K562 (cell line): ENCODE measurements at regions not wholly inside any gene's neighbourhood (a gene's known extent, or its start where the extent isn't known, plus 50 kb on each side); places are given as distances from the start of the nearest gene placed in this dataset.

Experiments used
- ATAC-seq: fragments of 200-7000 bp; cut with Tn5 transposase; 3 replicates; pipeline ENCODE4 v1.9.1; 2020; ENCODE audit warnings: moderate library complexity
- BruUV-seq: library from RNA; stranded (reverse); fragments of 400-500 nt; replicated peaks from 2 replicates; lab custom pipeline; 2021; lab: Mats Ljungman, UMichigan
- CTCF ChIA-PET: fragments of 300-600 bp; formaldehyde crosslinking; extraction: SDS; loops from one replicate; lab custom pipeline; 2021; ENCODE audit warnings: low intra/inter-chr PET ratio; lab: Yijun Ruan, JAX
- POLR2A ChIA-PET: fragments of 300-600, 350-650 bp; sonication (Branson Sonifier 250); formaldehyde crosslinking; extraction: SDS; loops from one replicate; lab custom pipeline; 2021; ENCODE audit warnings: antibody characterized with exemption, inconsistent platforms; lab: Yijun Ruan, JAX
- DNase-seq, 4 experiments: peaks; one replicate each; pipeline versions ENCODE4 v3.0.0 to v3.0.0-alpha.2; 2011 to 2018; ENCODE audit warnings: low spot score in 3 of 4, mixed read lengths in 3 of 4; ENCODE audit errors: extremely low read depth in 1 of 4
- FAIRE-seq: peaks from 2 replicates; lab custom pipeline; 2011; peaks lifted over from hg19 to GRCh38; lab: Jason Lieb, UNC
- H2AFZ ChIP-seq: 2 replicates; pipeline ENCODE4 v1.6.0; 2011; ENCODE audit warnings: low read depth, low read length, control low read depth, inconsistent platforms
- H3K27ac ChIP-seq: fragments of 200-600 bp; 3 replicates; pipeline ENCODE4 v1.8.0; 2011; ENCODE audit warnings: low read depth, mild to moderate bottlenecking, control low read depth, inconsistent platforms, low read length, moderate library complexity, mixed read lengths; ENCODE audit errors: extremely low read depth
- H3K27me3 ChIP-seq, 2 experiments: fragments of 300-600 bp in 1 of 2; 2 replicates in 1 of 2; 3 replicates in 1 of 2; pipeline versions ENCODE4 v1.6.0 to v1.8.0; 2011; ENCODE audit warnings: inconsistent platforms in 2 of 2, low read length in 2 of 2, mild to moderate bottlenecking in 1 of 2, mixed read lengths in 1 of 2, moderate library complexity in 1 of 2; ENCODE audit not compliant: control insufficient read depth in 2 of 2, insufficient read depth in 2 of 2
- H3K36me3 ChIP-seq: fragments of 300-600 bp; 3 replicates; pipeline ENCODE4 v1.8.0; 2011; ENCODE audit warnings: mild to moderate bottlenecking, low read length, inconsistent platforms; ENCODE audit not compliant: control insufficient read depth, insufficient read depth
- H3K4me1 ChIP-seq, 2 experiments: fragments of 200-600 bp in 1 of 2; replicated peaks in 1 of 2; 2 replicates in 1 of 2; 3 replicates in 1 of 2; pipeline versions ENCODE4 v1.5.1 to v1.8.0; 2011; ENCODE audit warnings: inconsistent platforms in 2 of 2, low read length in 2 of 2, mild to moderate bottlenecking in 1 of 2, mixed read lengths in 1 of 2, moderate library complexity in 1 of 2; ENCODE audit not compliant: control insufficient read depth in 2 of 2, insufficient read depth in 2 of 2
- H3K4me2 ChIP-seq: 2 replicates; pipeline ENCODE4 v1.6.1; 2011; ENCODE audit warnings: low read length, control low read depth, inconsistent platforms, mixed read lengths; ENCODE audit not compliant: insufficient read depth
- H3K4me3 ChIP-seq: fragments of 200-600 bp; sonication (generic), shearing (Covaris generic); 2 replicates; pipeline ENCODE4 v1.5.1; 2016; ENCODE audit warnings: control low read depth, inconsistent platforms
- H3K79me2 ChIP-seq: fragments of 200-600 bp; 3 replicates; pipeline ENCODE4 v1.8.0; 2011; ENCODE audit warnings: low read length, inconsistent platforms; ENCODE audit not compliant: control insufficient read depth, insufficient read depth
- H3K9ac ChIP-seq, 2 experiments: 2 replicates each; pipeline versions ENCODE4 v1.6.0 to v1.6.1; 2011; ENCODE audit warnings: low read depth in 2 of 2, low read length in 2 of 2, control low read depth in 1 of 2, inconsistent platforms in 1 of 2, mild to moderate bottlenecking in 1 of 2, mixed read lengths in 1 of 2; ENCODE audit not compliant: insufficient read depth in 1 of 2
- H3K9me1 ChIP-seq: one replicate; pipeline ENCODE4 v1.6.0; 2011; ENCODE audit warnings: inconsistent platforms, mild to moderate bottlenecking, low read length, moderate library complexity; ENCODE audit not compliant: control insufficient read depth, insufficient read depth
- H3K9me3 ChIP-seq: replicated peaks from 2 replicates; pipeline ENCODE4 v1.5.1; 2011; ENCODE audit warnings: low read depth, low read length, inconsistent platforms; ENCODE audit not compliant: control insufficient read depth, insufficient read depth
- H4K20me1 ChIP-seq: replicated peaks from 2 replicates; pipeline ENCODE4 v1.6.1; 2011; ENCODE audit warnings: low read length, inconsistent platforms, mixed read lengths; ENCODE audit not compliant: control insufficient read depth, insufficient read depth
- BRD9 ChIP-seq: fragments of 450-650 bp; IDR thresholded peaks from 2 replicates; pipeline ENCODE4 v1.6.1; 2018; ENCODE audit warnings: low read depth; ENCODE audit not compliant: partially characterized antibody
- FOSL1 ChIP-seq: fragments of 200-800 bp; sonication (Bioruptor generic); conservative IDR thresholded peaks from 2 replicates; pipeline ENCODE4 v1.6.1; 2016; ENCODE audit warnings: missing genetic modification characterization, missing compliant biosample characterization
- HNRNPH1 ChIP-seq: fragments of 200-400 bp; formaldehyde crosslinking; optimal IDR thresholded peaks from 2 replicates; pipeline ENCODE3; 2017; ENCODE audit warnings: low read depth, mild to moderate bottlenecking, low read length, moderate library complexity
- NUFIP1 ChIP-seq: fragments of 450-650 bp; IDR thresholded peaks from 2 replicates; pipeline ENCODE4 v1.6.1; 2018; ENCODE audit not compliant: partially characterized antibody
- RBM39 ChIP-seq: fragments of 200-400 bp; formaldehyde crosslinking; optimal IDR thresholded peaks from 2 replicates; pipeline ENCODE3; 2018; ENCODE audit warnings: low read depth, low read length
- ZNF347 ChIP-seq: fragments of 450-650 bp; formaldehyde crosslinking; IDR thresholded peaks from 2 replicates; pipeline ENCODE4 v1.4.0; 2020; ENCODE audit warnings: low read depth, mild to moderate bottlenecking, moderate library complexity
- WGBS: fragments of 100-300 bp; shearing (Covaris generic); methylation state at CpG from one replicate; pipeline ENCODE4 v1.1.6; 2016; ENCODE audit warnings: low coverage, mixed read lengths; ENCODE audit not compliant: insufficient coverage; ENCODE audit errors: missing lambda C conversion rate; 5-methylcytosine and 5-hydroxymethylcytosine counted together
- in situ Hi-C: fragments of 300-500 bp; cut with MboI; formaldehyde crosslinking; loops from 4 replicates; pipeline ENCODE4 v1.15.0; 2018; ENCODE audit warnings: inconsistent platforms, mixed read lengths
- intact Hi-C: fragments of 100-400 bp; cut with micrococcal nuclease; formaldehyde crosslinking; loops from 2 replicates; pipeline ENCODE4 v1.14.2; 2022
- TF ChIP-seq, protein P1 (sequence below), 2 experiments: fragments of 450-650 bp in 1 of 2; sonication (generic) in 1 of 2; formaldehyde crosslinking; conservative IDR thresholded peaks; 2 replicates each; pipeline versions ENCODE4 v1.4.0 to v1.8.1; 2020 to 2022; ENCODE audit warnings: mild to moderate bottlenecking in 1 of 2, missing genetic modification reagents in 1 of 2
- TF ChIP-seq, protein P2 (sequence below): sonication (generic); formaldehyde crosslinking; IDR thresholded peaks from 2 replicates; pipeline ENCODE4 v1.8.0; 2023; ENCODE audit warnings: mild to moderate bottlenecking, missing genetic modification reagents
- TF ChIP-seq, protein P3 (sequence below): fragments of 250-450 bp; sonication (Bioruptor Pico); IDR thresholded peaks from 2 replicates; pipeline ENCODE4 v1.5.0; 2021
- TF ChIP-seq, protein P4 (sequence below), 2 experiments: fragments of 450-650 bp in 1 of 2; sonication (generic) in 1 of 2; formaldehyde crosslinking in 1 of 2; IDR thresholded peaks; 2 replicates each; pipeline versions ENCODE4 v1.7.1 to v1.9.0; 2016 to 2022; ENCODE audit warnings: inconsistent platforms in 1 of 2, mild to moderate bottlenecking in 1 of 2, missing genetic modification reagents in 1 of 2

DNA sequence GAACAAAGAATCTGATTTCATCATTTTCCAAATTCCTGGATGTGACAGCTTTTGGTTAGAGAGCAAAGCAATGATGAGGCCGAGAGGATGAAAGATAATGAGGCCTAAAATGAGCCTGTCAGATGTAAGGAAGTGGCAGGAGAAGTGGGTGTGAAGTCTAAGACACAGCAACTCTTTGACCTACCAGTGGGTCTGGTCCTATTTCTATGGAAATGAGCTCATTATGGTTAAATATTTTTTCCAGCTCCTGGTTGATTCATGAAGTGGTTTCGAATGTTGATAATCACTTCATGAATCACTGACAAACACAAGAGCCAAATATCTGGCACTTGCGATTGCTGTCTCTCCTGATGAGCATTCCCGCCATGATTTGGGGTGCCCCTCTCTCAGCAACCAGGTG is 273.3 kb upstream of the CDH5 start:
- no peak for FAIRE-seq
- TF ChIP-seq, protein P1, sequence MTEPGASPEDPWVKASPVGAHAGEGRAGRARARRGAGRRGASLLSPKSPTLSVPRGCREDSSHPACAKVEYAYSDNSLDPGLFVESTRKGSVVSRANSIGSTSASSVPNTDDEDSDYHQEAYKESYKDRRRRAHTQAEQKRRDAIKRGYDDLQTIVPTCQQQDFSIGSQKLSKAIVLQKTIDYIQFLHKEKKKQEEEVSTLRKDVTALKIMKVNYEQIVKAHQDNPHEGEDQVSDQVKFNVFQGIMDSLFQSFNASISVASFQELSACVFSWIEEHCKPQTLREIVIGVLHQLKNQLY (CRISPR knock-in tag; conservative IDR thresholded peaks at IDR 0.05): no peak
- TF ChIP-seq, protein P2, sequence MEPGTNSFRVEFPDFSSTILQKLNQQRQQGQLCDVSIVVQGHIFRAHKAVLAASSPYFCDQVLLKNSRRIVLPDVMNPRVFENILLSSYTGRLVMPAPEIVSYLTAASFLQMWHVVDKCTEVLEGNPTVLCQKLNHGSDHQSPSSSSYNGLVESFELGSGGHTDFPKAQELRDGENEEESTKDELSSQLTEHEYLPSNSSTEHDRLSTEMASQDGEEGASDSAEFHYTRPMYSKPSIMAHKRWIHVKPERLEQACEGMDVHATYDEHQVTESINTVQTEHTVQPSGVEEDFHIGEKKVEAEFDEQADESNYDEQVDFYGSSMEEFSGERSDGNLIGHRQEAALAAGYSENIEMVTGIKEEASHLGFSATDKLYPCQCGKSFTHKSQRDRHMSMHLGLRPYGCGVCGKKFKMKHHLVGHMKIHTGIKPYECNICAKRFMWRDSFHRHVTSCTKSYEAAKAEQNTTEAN: no peak
- TF ChIP-seq RBM39: no peak
- TF ChIP-seq NUFIP1: no peak
- no peak for TF ChIP-seq HNRNPH1
- TF ChIP-seq, protein P3, sequence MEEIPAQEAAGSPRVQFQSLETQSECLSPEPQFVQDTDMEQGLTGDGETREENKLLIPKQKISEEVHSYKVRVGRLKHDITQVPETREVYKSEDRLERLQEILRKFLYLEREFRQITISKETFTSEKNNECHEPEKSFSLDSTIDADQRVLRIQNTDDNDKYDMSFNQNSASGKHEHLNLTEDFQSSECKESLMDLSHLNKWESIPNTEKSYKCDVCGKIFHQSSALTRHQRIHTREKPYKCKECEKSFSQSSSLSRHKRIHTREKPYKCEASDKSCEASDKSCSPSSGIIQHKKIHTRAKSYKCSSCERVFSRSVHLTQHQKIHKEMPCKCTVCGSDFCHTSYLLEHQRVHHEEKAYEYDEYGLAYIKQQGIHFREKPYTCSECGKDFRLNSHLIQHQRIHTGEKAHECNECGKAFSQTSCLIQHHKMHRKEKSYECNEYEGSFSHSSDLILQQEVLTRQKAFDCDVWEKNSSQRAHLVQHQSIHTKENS (CRISPR knock-in tag): no peak
- no peak for TF ChIP-seq FOSL1 (tag)
- no peak for TF ChIP-seq BRD9
- TF ChIP-seq, protein P4, sequence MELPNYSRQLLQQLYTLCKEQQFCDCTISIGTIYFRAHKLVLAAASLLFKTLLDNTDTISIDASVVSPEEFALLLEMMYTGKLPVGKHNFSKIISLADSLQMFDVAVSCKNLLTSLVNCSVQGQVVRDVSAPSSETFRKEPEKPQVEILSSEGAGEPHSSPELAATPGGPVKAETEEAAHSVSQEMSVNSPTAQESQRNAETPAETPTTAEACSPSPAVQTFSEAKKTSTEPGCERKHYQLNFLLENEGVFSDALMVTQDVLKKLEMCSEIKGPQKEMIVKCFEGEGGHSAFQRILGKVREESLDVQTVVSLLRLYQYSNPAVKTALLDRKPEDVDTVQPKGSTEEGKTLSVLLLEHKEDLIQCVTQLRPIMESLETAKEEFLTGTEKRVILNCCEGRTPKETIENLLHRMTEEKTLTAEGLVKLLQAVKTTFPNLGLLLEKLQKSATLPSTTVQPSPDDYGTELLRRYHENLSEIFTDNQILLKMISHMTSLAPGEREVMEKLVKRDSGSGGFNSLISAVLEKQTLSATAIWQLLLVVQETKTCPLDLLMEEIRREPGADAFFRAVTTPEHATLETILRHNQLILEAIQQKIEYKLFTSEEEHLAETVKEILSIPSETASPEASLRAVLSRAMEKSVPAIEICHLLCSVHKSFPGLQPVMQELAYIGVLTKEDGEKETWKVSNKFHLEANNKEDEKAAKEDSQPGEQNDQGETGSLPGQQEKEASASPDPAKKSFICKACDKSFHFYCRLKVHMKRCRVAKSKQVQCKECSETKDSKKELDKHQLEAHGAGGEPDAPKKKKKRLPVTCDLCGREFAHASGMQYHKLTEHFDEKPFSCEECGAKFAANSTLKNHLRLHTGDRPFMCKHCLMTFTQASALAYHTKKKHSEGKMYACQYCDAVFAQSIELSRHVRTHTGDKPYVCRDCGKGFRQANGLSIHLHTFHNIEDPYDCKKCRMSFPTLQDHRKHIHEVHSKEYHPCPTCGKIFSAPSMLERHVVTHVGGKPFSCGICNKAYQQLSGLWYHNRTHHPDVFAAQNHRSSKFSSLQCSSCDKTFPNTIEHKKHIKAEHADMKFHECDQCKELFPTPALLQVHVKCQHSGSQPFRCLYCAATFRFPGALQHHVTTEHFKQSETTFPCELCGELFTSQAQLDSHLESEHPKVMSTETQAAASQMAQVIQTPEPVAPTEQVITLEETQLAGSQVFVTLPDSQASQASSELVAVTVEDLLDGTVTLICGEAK (IDR thresholded peaks at IDR 0.05): no peak
- TF ChIP-seq, protein P4 (CRISPR knock-in tag; IDR thresholded peaks at IDR 0.05): no peak
- no peak for TF ChIP-seq ZNF347

More for the DNA sequence above, 273.3 kb upstream of the CDH5 start:
- Histone ChIP-seq H3K36me3 (no peaks in the 10 kb centered on the region), H3K9me1 (no peaks in the 10 kb centered on the region), H3K27ac (no peak overlapping the region), H3K4me2 (no peak overlapping the region), H3K4me1 (no peaks in the 10 kb centered on the region), H3K27me3 (no peaks in the 10 kb centered on the region), H2AFZ (no peak overlapping the region), H3K9ac (no peak overlapping the region), H3K4me3 (no peak overlapping the region), H3K79me2 (no peaks in the 10 kb centered on the region), H4K20me1 (no peaks in the 10 kb centered on the region), H3K9me3 (no peaks in the 10 kb centered on the region)
- DNase-seq: no peak
- 0% methylated on average over 4 of the region's 4 CpGs for WGBS
- POLR2A ChIA-PET: interaction anchor here (1.0 kb wide), 1 partner anchor 16 kb away, joined by 3 read pairs; no protein-coding TSS in a partner anchor
- intact Hi-C loops: no loop called here
- in situ Hi-C loops: no loop called here
- ATAC-seq: no peak
- no TSS peak for BruUV-seq
- CTCF ChIA-PET: no interaction called here
